Stimulated activated CD4-positive, alpha-beta T cell treated with anti-CD3 and anti-CD28 coated beads, Interleukin-15, amount 100 ng/mL, for 24 hours (primary cell): ENCODE measurements at regions not wholly inside any gene's neighbourhood (a gene's known extent, or its start where the extent isn't known, plus 50 kb on each side); places are given as distances from the start of the nearest gene placed in this dataset.

Source experiments
- DNase-seq: peaks from one replicate; pipeline ENCODE4 v3.0.0-alpha.2; 2020

DNA sequence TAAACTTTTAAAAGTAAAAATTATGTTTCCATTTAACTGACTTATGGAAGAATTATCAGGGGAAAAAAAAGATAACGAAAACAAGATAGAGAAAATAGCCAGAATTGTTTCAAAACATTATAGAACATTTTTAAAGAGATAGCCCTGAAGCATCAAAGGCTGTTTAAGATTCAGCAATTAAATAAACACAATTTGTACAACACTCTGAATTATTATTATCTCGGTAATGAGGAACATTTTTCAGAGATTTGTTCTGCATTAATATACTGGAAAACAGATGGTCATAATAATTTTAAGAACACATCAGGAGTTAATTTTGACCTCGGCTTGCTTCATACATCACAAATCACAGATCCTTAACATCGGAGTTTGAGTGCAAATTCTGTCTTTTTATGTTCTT lies 643.8 kb downstream of the SORCS1 start:
- DNase-seq = no peak

DNA sequence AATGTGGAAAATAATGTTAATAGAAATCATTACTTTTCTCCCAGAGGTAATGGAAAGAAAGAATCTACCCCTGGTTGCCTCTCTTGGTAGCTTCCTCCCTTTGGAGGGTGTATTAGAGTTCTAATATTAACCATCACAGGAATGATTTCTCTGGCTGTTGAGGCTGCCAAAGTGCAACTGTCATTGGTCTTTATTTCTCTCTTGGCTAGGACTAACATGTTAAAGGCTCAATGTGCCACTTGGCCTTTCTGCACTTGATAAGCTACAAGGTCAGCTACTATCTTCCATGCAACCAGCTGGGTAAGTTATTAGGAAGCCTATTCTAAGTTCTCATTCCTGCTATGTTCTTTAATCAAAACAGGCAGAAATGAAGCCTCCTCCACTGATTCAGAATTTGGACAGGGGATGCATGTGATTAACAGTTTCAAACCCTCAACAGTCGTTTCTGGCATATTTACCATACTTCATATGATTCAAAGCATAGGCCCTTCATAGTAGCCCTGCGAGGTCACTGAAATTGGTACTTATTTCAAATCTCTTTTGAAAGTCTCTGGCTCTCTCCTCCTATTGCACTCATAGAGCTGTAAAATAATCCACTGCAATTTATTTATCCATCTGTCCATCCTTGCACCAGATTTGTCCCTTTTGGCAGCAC lies 645.0 kb downstream of the SORCS1 start:
- no peak for DNase-seq

DNA sequence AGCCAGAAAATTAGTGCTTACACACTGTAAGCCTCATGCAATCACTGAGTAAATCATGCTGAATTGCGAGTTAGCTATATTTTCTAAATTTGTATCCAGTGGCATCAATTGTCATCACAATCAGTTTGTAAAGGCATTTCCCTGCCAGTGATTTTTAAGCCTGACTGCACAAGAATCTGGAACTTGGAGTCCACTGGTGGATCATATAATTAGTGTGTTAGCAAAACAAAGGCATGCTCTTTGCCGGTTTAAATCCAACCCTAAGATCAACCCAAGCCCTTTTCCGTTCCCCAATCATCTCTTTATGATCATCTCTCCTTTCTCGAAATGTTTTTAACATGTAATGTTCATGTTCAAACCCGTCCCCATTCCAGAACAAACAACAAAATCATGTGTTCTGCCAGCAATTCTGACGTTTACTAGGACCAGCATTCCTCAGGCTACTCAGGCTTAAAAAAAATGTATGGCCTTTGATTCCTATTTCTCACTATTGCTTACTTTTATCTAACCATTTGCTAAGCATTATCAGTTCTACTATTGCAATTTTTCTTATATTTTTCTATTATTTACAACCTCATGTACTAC lies 649.2 kb downstream of the SORCS1 start:
- DNase-seq = no peak

DNA sequence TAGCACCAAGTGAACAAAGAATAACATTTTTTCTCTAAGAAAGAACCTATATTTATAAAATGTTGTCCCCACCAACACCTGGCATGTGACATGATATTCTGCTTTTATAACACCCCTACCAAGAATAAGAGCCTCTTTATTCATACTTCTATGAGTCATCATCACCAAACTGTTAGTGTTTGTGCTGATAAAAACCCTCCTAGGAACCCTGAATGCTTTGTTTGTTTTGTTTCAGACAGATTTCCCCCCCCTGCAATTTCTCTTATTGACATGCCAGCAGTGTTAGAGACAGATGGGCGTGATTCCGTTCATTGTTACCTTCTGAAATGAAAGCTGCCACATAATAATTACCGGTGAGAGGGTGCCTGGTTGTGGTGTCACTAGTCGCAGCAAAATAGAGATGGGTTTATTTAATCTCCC lies 651.1 kb downstream of the SORCS1 start:
- DNase-seq = no peak

DNA sequence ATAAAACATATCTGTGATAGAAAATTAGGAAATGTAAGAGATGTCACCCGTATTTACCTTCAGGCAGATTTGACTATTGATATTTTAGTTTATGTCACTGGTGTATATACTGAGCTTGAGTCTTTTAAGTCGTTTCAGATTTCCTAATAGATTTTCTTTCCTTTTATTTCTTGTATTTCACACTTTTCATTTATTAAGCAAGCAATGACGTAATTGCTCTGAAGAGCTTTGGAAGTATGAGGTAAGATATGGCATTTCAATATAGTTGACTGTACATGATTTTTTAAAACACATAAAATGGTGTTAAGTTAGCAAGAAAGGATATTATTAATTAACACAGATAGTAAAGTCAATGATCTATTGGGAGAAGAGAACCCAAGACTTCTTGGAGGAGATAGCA lies 652.6 kb downstream of the SORCS1 start:
- no peak for DNase-seq

DNA sequence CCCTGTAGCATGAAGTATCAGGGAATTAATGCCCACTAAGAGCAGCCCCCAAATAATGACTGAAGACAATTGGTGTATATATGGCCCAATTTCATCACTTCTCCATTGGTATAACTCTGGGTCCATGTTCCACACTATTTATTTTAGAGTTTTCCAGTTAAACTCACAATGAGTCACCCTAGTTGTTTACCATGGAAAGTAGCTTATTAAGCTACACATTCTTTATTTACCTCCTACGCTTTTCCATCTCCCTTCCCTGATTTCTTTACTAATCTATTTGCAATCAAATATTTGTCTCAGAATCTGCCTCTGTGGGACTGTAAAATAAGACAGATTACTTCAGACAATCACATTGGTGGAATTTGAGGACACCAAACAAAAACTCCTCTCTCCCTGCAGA lies 655.6 kb downstream of the SORCS1 start:
- no peak for DNase-seq

DNA sequence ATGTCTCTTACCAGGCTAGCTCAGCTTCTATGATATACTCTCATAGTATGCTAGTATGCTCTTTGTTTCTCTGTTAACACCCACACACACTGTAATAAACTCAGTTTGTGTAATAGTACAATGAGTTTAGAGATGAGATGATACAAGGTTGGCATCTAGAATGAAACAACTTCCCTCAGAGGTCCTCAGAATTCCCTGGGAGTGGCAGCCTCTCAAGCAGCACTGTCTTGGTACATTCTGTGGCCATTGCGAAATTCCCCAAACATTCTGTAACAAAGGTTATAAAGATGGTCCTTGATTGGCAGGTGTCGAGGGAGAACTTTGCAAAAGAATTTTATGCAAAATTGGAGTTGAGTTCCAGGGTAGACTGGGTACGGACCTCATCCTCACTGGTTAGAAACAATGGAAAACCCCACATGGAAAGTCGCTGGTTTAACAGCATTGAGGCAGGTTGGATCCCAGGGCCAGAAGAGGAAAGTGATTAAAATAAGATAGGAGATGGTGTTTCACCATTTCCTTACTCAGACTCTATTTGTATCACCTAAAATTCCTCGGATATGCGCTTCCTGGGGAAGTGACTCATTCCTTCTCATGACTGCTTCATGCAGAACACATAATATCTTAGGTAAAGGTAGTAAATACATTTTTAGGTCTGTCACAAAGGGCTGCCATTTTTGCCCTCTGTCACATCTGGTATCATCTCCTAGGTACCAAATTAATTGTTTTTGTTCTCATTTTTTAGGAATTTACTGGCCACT lies 657.8 kb downstream of the SORCS1 start:
- DNase-seq = no peak

DNA sequence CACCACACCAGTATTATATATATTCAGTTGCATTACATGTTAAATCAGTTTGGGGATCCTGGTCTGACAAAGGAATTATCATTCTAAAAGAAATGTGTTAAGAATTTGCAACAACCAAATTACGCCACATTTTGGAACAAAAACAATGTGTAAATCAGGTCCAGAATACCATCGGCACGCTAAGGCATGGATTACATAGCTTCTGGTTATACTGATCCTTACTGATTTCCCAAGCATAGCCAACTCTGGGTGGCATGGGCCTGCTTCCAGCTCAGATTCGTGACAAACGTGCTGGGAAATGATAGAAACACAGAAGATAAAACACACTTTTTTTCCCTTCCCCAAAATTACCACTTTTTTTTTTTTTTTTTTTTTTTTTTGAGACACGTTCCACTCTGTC lies 660.0 kb downstream of the SORCS1 start:
- no peak for DNase-seq

DNA sequence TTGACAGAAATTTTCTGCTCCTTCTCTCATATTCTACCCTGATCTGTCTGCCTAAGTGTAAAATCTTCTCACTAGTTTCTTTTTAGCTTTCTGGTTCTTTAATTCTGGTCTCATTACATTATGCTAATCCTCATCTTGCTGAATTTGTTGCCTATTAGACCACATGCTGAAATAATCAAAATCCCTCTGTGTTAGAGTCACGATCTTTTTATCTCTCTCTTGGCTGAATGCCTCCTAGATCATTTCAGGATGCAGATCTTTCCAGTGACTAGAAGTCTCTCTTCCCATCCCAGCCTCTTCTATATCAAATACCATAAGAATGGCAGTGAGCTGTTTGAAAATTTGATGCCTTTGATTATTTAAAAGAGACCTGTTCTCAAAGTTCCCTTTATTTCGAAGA lies 661.9 kb downstream of the SORCS1 start:
- no peak for DNase-seq

DNA sequence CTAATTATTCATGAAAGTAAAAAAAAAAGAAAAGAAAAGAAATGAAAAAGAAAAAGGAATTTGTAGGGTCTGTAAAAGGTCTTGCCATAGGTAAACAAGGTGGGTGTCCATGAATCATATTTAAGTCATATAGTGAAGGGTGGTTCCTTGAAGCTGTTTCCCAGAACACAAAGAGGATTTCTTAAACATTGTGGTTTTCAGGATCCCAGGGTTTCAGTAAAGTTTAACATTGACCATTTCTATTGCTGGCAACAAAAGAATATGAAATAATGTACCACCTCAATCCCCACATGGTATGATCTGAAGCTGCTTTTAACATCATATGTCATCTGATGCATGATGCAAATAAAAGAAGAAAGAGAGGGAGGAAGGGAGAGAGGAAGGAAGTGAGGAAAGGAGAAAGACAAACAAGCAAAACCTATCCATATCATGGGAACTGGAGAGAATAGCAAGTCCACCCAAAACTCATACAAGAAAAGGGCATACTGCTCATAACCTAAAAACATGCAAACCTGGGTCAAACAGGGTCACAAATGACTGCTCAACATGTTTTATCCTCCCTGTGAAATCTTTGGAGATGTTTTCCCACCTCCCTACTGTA lies 663.5 kb downstream of the SORCS1 start:
- no peak for DNase-seq

DNA sequence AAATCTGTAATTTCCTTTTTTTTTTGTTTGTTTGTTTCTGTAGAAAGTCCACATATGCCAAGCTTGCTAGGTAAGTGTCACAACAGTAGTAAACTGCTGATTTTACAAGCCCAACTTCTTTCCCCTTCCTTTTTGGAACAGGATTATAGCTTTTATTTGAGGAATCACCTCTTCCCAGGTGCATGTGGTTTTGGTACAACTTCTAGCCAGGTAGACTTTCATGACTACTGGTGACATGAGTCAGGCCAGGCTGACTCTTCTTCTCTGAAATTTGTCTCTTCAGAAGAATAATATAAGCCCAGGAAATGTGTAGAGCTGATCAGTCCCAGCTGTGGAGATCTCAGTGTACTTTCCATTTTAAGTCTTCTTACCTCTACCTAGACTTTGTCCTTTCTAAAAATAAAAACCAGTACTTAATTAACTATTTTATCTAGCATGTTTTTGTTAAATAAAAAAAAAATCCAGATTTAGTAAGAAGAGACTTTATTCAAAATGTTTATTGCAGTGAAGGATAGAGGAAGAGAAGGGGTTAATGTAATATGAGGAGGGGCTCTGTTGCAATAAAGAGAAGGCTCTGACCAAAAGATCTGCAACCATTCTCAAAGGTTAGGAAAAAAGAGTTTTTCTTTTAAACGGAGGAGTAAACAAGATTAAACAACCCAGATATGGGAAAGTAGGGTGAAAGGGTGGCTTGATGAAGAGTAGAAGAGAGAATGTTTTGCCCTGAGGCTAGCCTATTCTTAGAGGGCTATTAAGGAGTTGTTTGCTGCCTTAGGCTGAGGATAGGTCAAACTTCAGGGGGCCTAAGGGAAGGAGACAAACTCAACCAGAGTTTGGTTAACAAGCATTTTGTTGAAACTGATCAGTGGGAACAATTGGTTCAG lies 664.2 kb downstream of the SORCS1 start:
- no peak for DNase-seq

DNA sequence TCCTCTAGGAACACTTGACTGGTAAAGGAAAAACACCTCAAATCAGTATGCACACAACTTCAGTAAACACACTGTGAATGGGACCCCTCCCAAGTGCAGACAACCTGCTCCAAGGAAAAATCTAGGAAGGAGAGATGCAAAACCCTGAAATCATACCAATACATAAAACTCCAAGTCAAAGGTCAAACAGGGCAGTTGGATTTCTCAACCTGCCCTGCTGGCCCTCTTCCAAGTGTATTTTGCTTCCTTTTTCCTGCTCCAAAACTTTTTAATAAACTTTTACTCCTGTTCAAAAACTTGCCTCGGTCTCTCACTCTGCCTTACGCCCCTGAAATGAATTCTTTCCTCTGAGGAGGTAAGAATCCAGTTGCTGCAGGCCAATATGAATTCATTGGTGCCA lies 665.1 kb downstream of the SORCS1 start:
- no peak for DNase-seq

DNA sequence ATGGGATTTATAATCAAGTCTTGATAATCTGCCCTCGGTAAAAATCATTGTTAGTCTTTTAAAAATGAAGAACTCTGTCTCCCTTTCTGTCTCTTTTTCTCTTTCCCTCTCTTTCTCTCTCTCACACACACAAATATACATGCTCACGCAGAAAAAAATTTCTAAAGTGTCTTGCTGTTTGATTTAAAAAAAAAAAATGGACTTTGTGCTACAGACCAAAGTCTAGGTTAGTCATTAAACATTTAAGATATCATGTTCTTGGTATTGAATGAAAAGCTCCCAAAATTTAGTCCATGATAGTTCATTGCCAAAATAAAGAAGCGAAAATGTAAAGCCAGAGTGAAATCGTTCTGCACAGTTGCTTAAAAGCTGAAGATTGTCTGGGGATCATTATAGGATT lies 665.8 kb downstream of the SORCS1 start:
- DNase-seq = no peak

DNA sequence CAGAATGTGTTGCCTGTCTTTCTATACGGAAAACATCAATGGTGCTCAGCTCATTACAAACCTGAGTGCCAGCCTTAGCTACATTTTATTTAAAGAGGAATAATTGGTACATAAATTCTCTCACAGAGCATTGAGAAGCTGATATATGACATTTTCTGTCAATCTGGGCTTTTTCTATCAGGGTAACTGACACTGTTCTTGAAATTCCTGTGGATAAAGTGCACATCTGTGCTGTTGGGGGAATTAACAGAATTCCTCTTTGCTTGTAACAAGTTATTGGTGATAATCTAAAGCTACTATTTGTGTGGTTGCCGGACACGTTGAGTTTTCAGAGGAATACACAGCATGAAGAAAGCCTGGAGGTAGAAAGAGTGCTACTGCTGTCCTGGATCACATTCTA lies 668.6 kb downstream of the SORCS1 start:
- DNase-seq = no peak

DNA sequence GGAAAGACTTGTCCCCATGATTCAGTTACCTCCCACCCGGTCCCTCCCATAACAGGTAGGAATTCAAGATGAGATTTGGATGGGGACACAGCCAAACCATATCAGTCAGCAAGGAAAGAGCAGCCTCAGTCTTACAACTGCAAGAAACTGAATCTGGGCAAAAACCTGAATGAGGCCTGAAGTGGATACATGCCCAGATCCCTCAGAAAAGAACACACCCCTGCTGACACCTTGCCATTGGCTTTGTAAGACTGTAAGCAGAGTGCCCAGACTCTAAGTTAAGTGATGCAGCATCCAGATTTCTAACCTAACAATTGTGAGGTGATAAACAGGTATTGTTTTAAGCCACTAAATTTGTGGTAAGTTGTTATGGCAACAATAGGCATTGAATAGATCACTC lies 670.8 kb downstream of the SORCS1 start:
- no peak for DNase-seq

DNA sequence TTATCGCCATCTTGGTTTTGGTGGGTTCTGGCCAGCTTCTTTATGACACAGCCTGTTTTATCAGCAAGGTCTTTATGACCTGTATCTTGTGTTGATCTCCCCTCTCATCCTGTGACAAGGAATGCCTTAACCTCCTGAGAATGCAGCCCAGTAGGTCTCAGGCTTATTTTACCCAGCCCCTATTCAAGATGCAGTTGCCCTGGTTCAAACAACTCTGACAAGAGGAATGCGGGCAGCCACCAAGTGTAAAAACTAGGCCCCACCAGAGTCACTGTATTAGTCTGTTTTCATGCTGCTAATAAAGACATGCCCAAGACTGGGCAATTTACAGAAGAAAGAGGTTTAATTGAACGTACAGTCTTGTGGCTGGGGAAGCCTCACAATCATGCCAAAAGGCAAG lies 671.3 kb downstream of the SORCS1 start:
- no peak for DNase-seq

DNA sequence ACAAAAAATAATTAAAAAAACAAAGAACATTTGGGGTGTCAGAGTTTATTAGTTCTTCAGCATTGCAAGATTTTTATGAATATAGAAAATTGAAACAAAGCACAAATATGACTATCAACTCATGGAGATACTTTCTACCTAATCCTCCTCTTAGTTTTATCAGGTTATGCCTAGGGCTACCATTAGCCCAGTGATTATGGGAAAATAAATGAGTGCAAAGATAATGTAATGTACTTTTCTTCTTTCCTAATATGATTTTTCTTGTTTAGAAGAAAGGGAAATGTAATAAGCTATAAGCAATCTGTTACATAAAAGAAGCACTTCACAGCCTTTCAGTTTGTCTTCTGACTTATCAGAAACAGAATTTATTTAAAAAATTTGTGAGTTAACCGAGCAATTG lies 676.8 kb downstream of the SORCS1 start:
- no peak for DNase-seq

DNA sequence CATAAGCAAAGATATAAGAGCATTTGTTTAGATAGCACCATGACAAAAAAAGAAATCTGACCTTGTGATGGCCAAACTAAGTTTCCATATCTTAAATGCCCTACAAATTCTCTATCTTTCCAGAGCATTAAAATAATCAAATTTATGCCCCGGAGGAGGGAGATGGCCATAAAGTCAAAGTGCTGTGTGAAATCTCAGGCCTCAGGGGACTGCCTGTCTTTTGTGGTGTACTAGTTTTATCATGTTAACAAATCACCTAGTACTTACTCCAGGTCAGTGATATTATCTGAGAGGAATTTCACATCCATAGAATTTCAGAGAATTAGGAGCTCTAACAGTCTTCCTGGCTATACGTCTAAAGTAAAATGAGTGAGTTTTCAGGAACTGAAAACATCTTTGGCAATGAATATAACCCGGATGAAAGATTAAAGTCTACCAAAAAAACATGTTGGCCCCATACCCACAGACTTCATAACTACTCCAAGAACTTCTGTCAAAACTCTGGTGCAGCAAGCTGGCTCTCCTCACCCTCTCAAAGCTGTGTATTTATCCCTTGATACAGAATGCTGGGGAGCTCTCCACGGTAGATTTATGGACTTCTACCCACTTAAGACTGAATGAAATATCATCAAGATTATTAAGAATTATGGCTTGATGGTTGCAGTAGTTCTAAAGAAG lies 682.8 kb downstream of the SORCS1 start:
- no peak for DNase-seq

DNA sequence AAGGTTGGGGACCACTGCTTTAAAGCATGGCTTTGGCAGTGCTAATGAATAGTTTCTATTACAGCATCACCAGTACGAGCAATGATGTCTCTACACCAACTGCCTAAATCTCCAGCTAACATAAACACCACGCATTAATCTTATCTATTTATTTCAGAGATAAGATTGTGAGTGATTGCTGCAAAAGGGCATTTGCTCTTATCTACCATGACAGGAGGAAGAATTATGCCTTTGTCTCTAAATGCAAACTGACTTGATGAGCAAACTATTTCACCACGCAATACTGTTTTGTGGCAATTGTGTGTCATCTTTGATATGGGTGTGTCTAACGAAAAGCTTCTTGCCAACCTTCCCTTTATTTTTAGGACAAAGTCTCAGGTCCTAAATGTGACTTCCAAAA lies 684.9 kb downstream of the SORCS1 start:
- no peak for DNase-seq

DNA sequence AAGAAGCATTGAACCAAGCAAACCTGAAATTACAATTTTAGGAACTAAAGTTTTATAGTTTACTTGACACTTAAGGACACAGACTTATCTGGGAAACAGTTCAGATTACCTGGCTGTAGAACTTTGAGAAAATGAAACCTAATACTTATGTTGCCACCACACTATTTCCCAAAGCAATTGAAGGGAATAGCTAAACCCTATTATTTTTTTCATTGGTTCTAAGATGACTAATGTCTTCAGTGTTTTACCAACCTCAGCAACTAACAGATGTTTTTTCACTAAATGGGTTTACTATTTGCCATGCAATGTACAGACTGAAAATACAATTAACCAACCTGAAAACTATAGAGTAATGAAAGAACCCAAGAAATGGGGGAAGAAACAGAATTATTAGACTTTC lies 689.6 kb downstream of the SORCS1 start:
- no peak for DNase-seq

DNA sequence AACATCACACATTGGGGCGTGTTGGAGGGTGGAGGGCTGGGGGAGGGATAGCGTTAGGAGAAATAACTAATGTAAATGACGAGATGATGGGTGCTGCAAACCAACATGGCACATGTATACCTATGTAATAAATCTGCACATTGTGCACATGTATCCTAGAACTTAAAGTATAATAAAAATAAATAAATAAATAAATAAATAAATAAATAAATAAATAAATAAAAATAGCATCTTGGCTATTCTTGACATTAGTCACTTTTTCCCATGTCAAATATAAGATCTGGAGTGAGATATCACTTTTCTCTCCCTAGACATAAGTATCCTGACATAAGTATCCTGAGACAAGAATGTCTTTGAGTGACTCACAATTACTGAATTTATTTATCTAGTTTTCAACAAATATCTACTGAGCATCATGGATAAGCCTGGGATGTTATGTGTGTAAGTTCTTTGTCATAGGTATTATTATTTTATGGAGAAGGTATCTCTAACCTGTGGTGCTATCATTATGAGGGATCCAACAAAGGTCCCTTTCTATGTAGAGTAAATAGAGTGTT lies 691.3 kb downstream of the SORCS1 start:
- no peak for DNase-seq

DNA sequence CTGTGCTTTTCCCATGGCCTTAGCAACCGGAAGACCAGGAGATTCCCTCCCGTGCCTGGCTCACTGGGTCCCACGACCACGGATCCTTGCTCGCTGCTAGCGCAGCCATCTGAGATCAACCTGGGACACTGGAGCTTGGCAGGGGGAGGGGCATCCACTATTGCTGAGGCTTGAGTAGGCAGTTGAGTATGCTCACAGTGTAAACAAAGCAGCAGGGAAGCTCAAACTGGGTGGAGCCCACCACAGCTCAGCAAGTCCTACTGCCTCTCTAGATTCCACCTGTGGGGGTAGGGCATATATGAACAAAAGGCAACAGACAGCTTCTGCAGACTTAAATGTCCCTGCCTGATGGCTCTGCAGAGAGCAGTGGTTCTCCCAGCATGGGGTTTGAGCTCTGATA lies 697.0 kb downstream of the SORCS1 start:
- DNase-seq = no peak
